ENCODE measurements at regions not wholly inside any gene's neighbourhood (a gene's known extent, or its start where the extent isn't known, plus 50 kb on each side); places are given as distances from the start of the nearest gene placed in this dataset.

GRCh38 chr2:12903272-12903671 lies 186.5 kb downstream of the TRIB2 start:
- no peak for DNase-seq (ENCODE audit: extremely low spot score)
- no peak for TF ChIP-seq ZNF384 (IDR thresholded peaks at IDR 0.05)
- no peak for TF ChIP-seq L3MBTL2 (conservative IDR thresholded peaks at IDR 0.05)
- TF ChIP-seq SUZ12 (IDR thresholded peaks at IDR 0.05), result no peak
- TF ChIP-seq NFRKB (IDR thresholded peaks at IDR 0.05), result no peak
- no peak for TF ChIP-seq HDGF (IDR thresholded peaks at IDR 0.05; ENCODE audit: borderline replicate concordance)
- TF ChIP-seq PKNOX1 (IDR thresholded peaks at IDR 0.05), result no peak
- TF ChIP-seq FOXK2 (IDR thresholded peaks at IDR 0.05), result no peak
- no peak for TF ChIP-seq FOXA1 (IDR thresholded peaks at IDR 0.05)
- TF ChIP-seq ELF4 (IDR thresholded peaks at IDR 0.05), result no peak
- no peak for TF ChIP-seq ARNT (IDR thresholded peaks at IDR 0.05)
- CTCF ChIA-PET, result no interaction called here
- POLR2A ChIA-PET, result no interaction called here

GRCh38 chr2:12910431-12910830 lies 193.7 kb downstream of the TRIB2 start:
- no peak for TF ChIP-seq HDGF (IDR thresholded peaks at IDR 0.05; ENCODE audit: borderline replicate concordance)
- DNase-seq (ENCODE audit: extremely low spot score), result no peak
- POLR2A ChIA-PET, result no interaction called here
- CTCF ChIA-PET, result interaction anchor here (0.7 kb wide), 1 partner anchor 11 kb away, joined by 5 read pairs; no protein-coding TSS in a partner anchor

DNA sequence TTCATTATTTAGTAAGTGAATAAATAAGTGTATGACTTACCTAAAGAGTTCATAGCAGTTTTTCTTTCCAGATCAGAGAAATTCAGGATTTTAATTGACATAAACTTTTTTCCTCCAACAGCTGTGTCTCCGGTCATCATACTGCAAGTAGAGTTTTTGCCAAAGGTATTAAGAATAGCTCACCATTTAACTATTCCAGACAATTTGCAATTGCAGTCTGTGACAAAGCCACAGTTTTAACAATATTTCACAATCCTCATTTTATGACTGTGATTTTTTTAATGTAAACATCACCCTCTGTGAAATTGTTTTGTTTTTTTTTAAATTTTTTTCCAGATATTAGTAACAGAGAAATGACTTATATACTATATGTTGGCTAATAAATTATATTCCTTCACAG lies 199.1 kb downstream of the TRIB2 start:
- POLR2A ChIA-PET, result no interaction called here
- TF ChIP-seq ELF4 (IDR thresholded peaks at IDR 0.05) (no peak), ZNF384 (IDR thresholded peaks at IDR 0.05) (no peak), SUZ12 (IDR thresholded peaks at IDR 0.05) (no peak), PKNOX1 (IDR thresholded peaks at IDR 0.05) (no peak), FOXK2 (IDR thresholded peaks at IDR 0.05) (no peak), CTBP1 (IDR thresholded peaks at IDR 0.05; ENCODE audit: borderline replicate concordance) (no peak), FOXA1 (IDR thresholded peaks at IDR 0.05) (no peak), NFRKB (IDR thresholded peaks at IDR 0.05) (no peak), ARNT (IDR thresholded peaks at IDR 0.05) (no peak), FOXM1 (IDR thresholded peaks at IDR 0.05; ENCODE audit: borderline replicate concordance) (no peak), LEF1 (IDR thresholded peaks at IDR 0.05; ENCODE audit: borderline replicate concordance) (no peak), TARDBP (IDR thresholded peaks at IDR 0.05) (no peak), SP1 (IDR thresholded peaks at IDR 0.05) (no peak), HDGF (IDR thresholded peaks at IDR 0.05; ENCODE audit: borderline replicate concordance) (no peak), BHLHE40 (IDR thresholded peaks at IDR 0.05; ENCODE audit: borderline replicate concordance) (no peak)
- CTCF ChIA-PET, result interaction anchor here (0.6 kb wide), 1 partner anchor 414 kb away, joined by 3 read pairs; no protein-coding TSS in a partner anchor
- no peak for DNase-seq (ENCODE audit: extremely low spot score)

- POLR2A ChIA-PET, result no interaction called here
- CTCF ChIA-PET, result no interaction called here
These were observed 201.6 kb downstream of the TRIB2 start for GRCh38 chr2:12918138-12918834.

GRCh38 chr2:12918835-12919445 lies 202.2 kb downstream of the TRIB2 start:
- no peak for DNase-seq (ENCODE audit: extremely low spot score)
- ChIA-PET CTCF (no interaction called here), POLR2A (no interaction called here)
- TF ChIP-seq TARDBP (IDR thresholded peaks at IDR 0.05), result no peak
- TF ChIP-seq FOXM1 (IDR thresholded peaks at IDR 0.05; ENCODE audit: borderline replicate concordance), result no peak
- no peak for TF ChIP-seq PKNOX1 (IDR thresholded peaks at IDR 0.05)
- TF ChIP-seq CTBP1 (IDR thresholded peaks at IDR 0.05; ENCODE audit: borderline replicate concordance), result no peak
- TF ChIP-seq HDGF (IDR thresholded peaks at IDR 0.05; ENCODE audit: borderline replicate concordance), result no peak
- TF ChIP-seq SP1 (IDR thresholded peaks at IDR 0.05), result no peak
- TF ChIP-seq NFRKB (IDR thresholded peaks at IDR 0.05), result no peak
- no peak for TF ChIP-seq SUZ12 (IDR thresholded peaks at IDR 0.05)
- no peak for TF ChIP-seq BHLHE40 (IDR thresholded peaks at IDR 0.05; ENCODE audit: borderline replicate concordance)
- no peak for TF ChIP-seq LEF1 (IDR thresholded peaks at IDR 0.05; ENCODE audit: borderline replicate concordance)
- no peak for TF ChIP-seq ARNT (IDR thresholded peaks at IDR 0.05)
- TF ChIP-seq L3MBTL2 (conservative IDR thresholded peaks at IDR 0.05), result no peak
- no peak for TF ChIP-seq FOXK2 (IDR thresholded peaks at IDR 0.05)
- TF ChIP-seq ELF4 (IDR thresholded peaks at IDR 0.05), result no peak
- TF ChIP-seq FOXA1 (IDR thresholded peaks at IDR 0.05), result no peak

More at GRCh38 chr2:12918138-12918834, 201.6 kb downstream of the TRIB2 start:
- TF ChIP-seq FOXM1 (IDR thresholded peaks at IDR 0.05; ENCODE audit: borderline replicate concordance) (no peak), TARDBP (IDR thresholded peaks at IDR 0.05) (no peak), BHLHE40 (IDR thresholded peaks at IDR 0.05; ENCODE audit: borderline replicate concordance) (no peak), ELF4 (IDR thresholded peaks at IDR 0.05) (no peak), SUZ12 (IDR thresholded peaks at IDR 0.05) (no peak), FOXA1 (IDR thresholded peaks at IDR 0.05) (no peak)
- DNase-seq (ENCODE audit: extremely low spot score), result no peak

GRCh38 chr2:12921321-12921720 lies 204.6 kb downstream of the TRIB2 start:
- POLR2A ChIA-PET, result no interaction called here
- no peak for DNase-seq (ENCODE audit: extremely low spot score)
- CTCF ChIA-PET, result interaction anchor here (0.6 to 0.9 kb wide), 2 partner anchors 9 to 10 kb away, joined by 3 read pairs; no protein-coding TSS in a partner anchor
- no peak for TF ChIP-seq FOXK2 (IDR thresholded peaks at IDR 0.05)
- TF ChIP-seq ARNT (IDR thresholded peaks at IDR 0.05), result no peak
- TF ChIP-seq ELF4 (IDR thresholded peaks at IDR 0.05), result no peak
- TF ChIP-seq SP1 (IDR thresholded peaks at IDR 0.05), result no peak
- no peak for TF ChIP-seq BHLHE40 (IDR thresholded peaks at IDR 0.05; ENCODE audit: borderline replicate concordance)
- TF ChIP-seq PKNOX1 (IDR thresholded peaks at IDR 0.05), result no peak
- no peak for TF ChIP-seq CTBP1 (IDR thresholded peaks at IDR 0.05; ENCODE audit: borderline replicate concordance)
- no peak for TF ChIP-seq SUZ12 (IDR thresholded peaks at IDR 0.05)
- no peak for TF ChIP-seq ZNF384 (IDR thresholded peaks at IDR 0.05)
- no peak for TF ChIP-seq TARDBP (IDR thresholded peaks at IDR 0.05)
- TF ChIP-seq HDGF (IDR thresholded peaks at IDR 0.05; ENCODE audit: borderline replicate concordance), result no peak
- no peak for TF ChIP-seq LEF1 (IDR thresholded peaks at IDR 0.05; ENCODE audit: borderline replicate concordance)
- TF ChIP-seq NFRKB (IDR thresholded peaks at IDR 0.05), result no peak
- TF ChIP-seq FOXM1 (IDR thresholded peaks at IDR 0.05; ENCODE audit: borderline replicate concordance), result no peak
- TF ChIP-seq FOXA1 (IDR thresholded peaks at IDR 0.05), result no peak

Measured in HEK293T (cell line).